GM18507 (cell line): ENCODE measurements at regions not wholly inside any gene's neighbourhood (a gene's known extent, or its start where the extent isn't known, plus 50 kb on each side); places are given as distances from the start of the nearest gene placed in this dataset.
"Not testable (repeated sequence)": the region's sequence is repeated elsewhere in the genome, so short reads cannot be mapped to it uniquely, and the experiment has no call there.

Source experiments
- DNase-seq: peaks from one replicate; pipeline ENCODE4 v3.0.0; 2011; ENCODE audit warnings: low read depth; ENCODE audit not compliant: insufficient read length; ENCODE audit errors: extremely low spot score
- FAIRE-seq: peaks from 2 replicates; lab custom pipeline; 2011; peaks lifted over from hg19 to GRCh38; lab: Jason Lieb, UNC

GRCh38 chr2:144827404-144827803 is 307.5 kb upstream of the ZEB2 start:
- no peak for FAIRE-seq
- no peak for DNase-seq

GRCh38 chr2:144826105-144826504 is 306.2 kb upstream of the ZEB2 start:
- DNase-seq (no peak), FAIRE-seq (no peak)

- FAIRE-seq, result no peak
- DNase-seq, result no peak
These were observed 305.6 kb upstream of the ZEB2 start for GRCh38 chr2:144825331-144826020.

GRCh38 chr2:144824306-144825080 is 304.6 kb upstream of the ZEB2 start:
- DNase-seq, result no peak
- no peak for FAIRE-seq

GRCh38 chr2:144822966-144823365 is 303.0 kb upstream of the ZEB2 start:
- no peak for FAIRE-seq

GRCh38 chr2:144812288-144812687 is 292.4 kb upstream of the ZEB2 start:
- DNase-seq (no peak), FAIRE-seq (no peak)

More at GRCh38 chr2:144822966-144823365, 303.0 kb upstream of the ZEB2 start:
- no peak for DNase-seq

GRCh38 chr2:144801766-144802165 is 281.8 kb upstream of the ZEB2 start:
- DNase-seq (no peak), FAIRE-seq (no peak)

GRCh38 chr2:144801325-144801724 is 281.4 kb upstream of the ZEB2 start:
- FAIRE-seq (no peak), DNase-seq (no peak)

GRCh38 chr2:144798989-144799388 is 279.1 kb upstream of the ZEB2 start:
- DNase-seq (no peak), FAIRE-seq (no peak)

GRCh38 chr2:144798034-144798433 is 278.1 kb upstream of the ZEB2 start:
- DNase-seq (no peak), FAIRE-seq (no peak)

GRCh38 chr2:144796936-144797335 is 277.0 kb upstream of the ZEB2 start:
- FAIRE-seq (no peak), DNase-seq (no peak)

GRCh38 chr2:144796164-144796563 is 276.2 kb upstream of the ZEB2 start:
- no peak for DNase-seq
- no peak for FAIRE-seq

- FAIRE-seq (no peak), DNase-seq (no peak)
These were observed 265.3 kb upstream of the ZEB2 start for GRCh38 chr2:144785253-144785652.

GRCh38 chr2:144780983-144781382 is 261.1 kb upstream of the ZEB2 start:
- DNase-seq, result no peak
- no peak for FAIRE-seq

GRCh38 chr2:144776766-144777165 is 256.8 kb upstream of the ZEB2 start:
- FAIRE-seq, result no peak

GRCh38 chr2:144774809-144775208 is 254.9 kb upstream of the ZEB2 start:
- DNase-seq (no peak), FAIRE-seq (no peak)

More at GRCh38 chr2:144776766-144777165, 256.8 kb upstream of the ZEB2 start:
- DNase-seq, result no peak

- FAIRE-seq, result no peak
- DNase-seq, result no peak
These were observed 251.4 kb upstream of the ZEB2 start for GRCh38 chr2:144771348-144771747.

- no peak for DNase-seq
- FAIRE-seq, result no peak
These were observed 250.8 kb upstream of the ZEB2 start for GRCh38 chr2:144770616-144771230.

GRCh38 chr2:144760939-144761338 is 241.0 kb upstream of the ZEB2 start:
- DNase-seq, FAIRE-seq: not testable (repeated sequence)

- FAIRE-seq (no peak), DNase-seq (no peak)
These were observed 239.8 kb upstream of the ZEB2 start for GRCh38 chr2:144759746-144760145.

- not testable (repeated sequence) for DNase-seq, FAIRE-seq
These were observed 238.3 kb upstream of the ZEB2 start for GRCh38 chr2:144758196-144758595.
